GM10266 (cell line): ENCODE measurements at regions not wholly inside any gene's neighbourhood (a gene's known extent, or its start where the extent isn't known, plus 50 kb on each side); places are given as distances from the start of the nearest gene placed in this dataset.
"Not testable (repeated sequence)": the region's sequence is repeated elsewhere in the genome, so short reads cannot be mapped to it uniquely, and the experiment has no call there.

ENCODE experiments used
- DNase-seq: peaks from one replicate; pipeline ENCODE4 v3.0.0; 2012; ENCODE audit errors: extremely low spot score
- TF ChIP-seq, protein P1 (sequence below): IDR thresholded peaks from 2 replicates; pipeline ENCODE4 v1.5.1; 2012; ENCODE audit warnings: mild to moderate bottlenecking, low read depth; ENCODE audit not compliant: control insufficient read depth, insufficient read depth; ENCODE audit errors: missing control alignments

- no peak for DNase-seq
- TF ChIP-seq, protein P1, sequence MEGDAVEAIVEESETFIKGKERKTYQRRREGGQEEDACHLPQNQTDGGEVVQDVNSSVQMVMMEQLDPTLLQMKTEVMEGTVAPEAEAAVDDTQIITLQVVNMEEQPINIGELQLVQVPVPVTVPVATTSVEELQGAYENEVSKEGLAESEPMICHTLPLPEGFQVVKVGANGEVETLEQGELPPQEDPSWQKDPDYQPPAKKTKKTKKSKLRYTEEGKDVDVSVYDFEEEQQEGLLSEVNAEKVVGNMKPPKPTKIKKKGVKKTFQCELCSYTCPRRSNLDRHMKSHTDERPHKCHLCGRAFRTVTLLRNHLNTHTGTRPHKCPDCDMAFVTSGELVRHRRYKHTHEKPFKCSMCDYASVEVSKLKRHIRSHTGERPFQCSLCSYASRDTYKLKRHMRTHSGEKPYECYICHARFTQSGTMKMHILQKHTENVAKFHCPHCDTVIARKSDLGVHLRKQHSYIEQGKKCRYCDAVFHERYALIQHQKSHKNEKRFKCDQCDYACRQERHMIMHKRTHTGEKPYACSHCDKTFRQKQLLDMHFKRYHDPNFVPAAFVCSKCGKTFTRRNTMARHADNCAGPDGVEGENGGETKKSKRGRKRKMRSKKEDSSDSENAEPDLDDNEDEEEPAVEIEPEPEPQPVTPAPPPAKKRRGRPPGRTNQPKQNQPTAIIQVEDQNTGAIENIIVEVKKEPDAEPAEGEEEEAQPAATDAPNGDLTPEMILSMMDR = no peak
Observed at GRCh38 chr5:176750144-176750543, 60.2 kb upstream of the UNC5A start.

- TF ChIP-seq, protein P1 = no peak
- no peak for DNase-seq
Observed at GRCh38 chr5:176754376-176754973, 55.9 kb upstream of the UNC5A start.

GRCh38 chr5:176755593-176755992 is 54.8 kb upstream of the UNC5A start:
- not testable (repeated sequence) for DNase-seq

DNA sequence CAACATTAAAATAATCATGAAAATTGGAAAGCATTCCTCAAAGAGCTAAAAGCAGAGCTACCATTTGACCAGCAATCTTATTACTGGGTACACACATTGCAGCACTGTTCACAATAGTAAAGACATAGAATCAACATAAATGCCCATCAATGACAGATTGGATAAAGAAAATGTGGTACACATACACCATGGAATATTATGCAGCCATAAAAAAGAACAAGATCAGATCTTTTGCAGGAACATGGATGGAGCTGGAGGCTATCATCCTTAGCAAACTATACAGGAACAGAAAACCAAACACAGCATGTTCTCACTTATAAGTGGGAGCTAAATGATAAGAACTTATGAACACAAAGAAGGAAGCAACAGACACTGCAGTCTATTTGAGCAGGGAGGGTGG is 52.8 kb upstream of the UNC5A start:
- not testable (repeated sequence) for DNase-seq
